GM12865 (cell line): ENCODE measurements at regions not wholly inside any gene's neighbourhood (a gene's known extent, or its start where the extent isn't known, plus 50 kb on each side); places are given as distances from the start of the nearest gene placed in this dataset.

Source experiments
- DNase-seq: peaks from one replicate; pipeline ENCODE4 v3.0.0; 2010; ENCODE audit warnings: low read depth
- H3K4me3 ChIP-seq: 2 replicates; pipeline ENCODE4 v1.5.1; 2011; ENCODE audit warnings: mild to moderate bottlenecking, low read depth, low read length, control low read depth
- TF ChIP-seq, protein P1 (sequence below): IDR thresholded peaks from 2 replicates; pipeline ENCODE4 v1.5.1; 2011; ENCODE audit warnings: low read length, control low read depth, low read depth, inconsistent platforms; ENCODE audit not compliant: insufficient read depth; ENCODE audit errors: missing control alignments

DNA sequence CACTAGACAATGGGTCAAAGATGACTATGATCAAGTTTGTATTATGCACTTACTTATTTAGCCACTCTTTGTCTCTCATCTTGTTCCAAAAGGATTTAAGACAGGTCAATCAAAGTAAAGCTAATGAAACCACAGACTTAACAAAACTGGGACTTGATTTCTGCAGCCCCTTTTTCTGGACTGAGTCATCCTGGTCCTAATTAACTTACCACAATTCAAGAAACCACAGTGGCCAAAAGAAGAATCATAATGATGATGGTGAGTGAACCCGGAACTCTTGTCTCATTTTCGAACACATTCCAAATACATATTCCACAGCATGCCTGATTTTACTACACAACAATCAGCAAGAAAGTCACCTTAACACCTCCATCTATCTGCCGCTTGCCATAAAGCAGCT is 1333.0 kb downstream of the ROBO1 start:
- TF ChIP-seq, protein P1, sequence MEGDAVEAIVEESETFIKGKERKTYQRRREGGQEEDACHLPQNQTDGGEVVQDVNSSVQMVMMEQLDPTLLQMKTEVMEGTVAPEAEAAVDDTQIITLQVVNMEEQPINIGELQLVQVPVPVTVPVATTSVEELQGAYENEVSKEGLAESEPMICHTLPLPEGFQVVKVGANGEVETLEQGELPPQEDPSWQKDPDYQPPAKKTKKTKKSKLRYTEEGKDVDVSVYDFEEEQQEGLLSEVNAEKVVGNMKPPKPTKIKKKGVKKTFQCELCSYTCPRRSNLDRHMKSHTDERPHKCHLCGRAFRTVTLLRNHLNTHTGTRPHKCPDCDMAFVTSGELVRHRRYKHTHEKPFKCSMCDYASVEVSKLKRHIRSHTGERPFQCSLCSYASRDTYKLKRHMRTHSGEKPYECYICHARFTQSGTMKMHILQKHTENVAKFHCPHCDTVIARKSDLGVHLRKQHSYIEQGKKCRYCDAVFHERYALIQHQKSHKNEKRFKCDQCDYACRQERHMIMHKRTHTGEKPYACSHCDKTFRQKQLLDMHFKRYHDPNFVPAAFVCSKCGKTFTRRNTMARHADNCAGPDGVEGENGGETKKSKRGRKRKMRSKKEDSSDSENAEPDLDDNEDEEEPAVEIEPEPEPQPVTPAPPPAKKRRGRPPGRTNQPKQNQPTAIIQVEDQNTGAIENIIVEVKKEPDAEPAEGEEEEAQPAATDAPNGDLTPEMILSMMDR = no peak
- no peak for DNase-seq
- H3K4me3 ChIP-seq = no peak overlapping the region

DNA sequence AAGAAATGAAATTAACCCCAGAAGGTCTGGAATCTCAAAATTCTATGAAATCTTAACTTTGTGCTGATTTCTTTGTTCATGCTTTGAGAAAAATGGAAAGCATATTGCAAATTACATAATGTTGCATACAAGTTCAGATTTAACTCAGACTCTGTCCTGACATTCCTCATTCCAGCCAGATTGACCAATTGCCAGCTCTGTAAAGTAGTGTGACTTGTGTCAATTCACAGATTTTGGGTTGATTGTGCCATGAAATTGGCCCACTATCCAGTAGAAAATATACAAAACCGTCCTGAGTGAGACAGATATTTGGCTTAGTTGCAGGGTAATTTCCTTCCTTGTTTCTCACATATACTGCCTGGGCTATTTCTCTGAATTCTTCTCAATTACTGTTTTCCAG is 1312.6 kb downstream of the ROBO1 start:
- DNase-seq = no peak
- TF ChIP-seq, protein P1 = no peak
- no peak overlapping the region for H3K4me3 ChIP-seq

DNA sequence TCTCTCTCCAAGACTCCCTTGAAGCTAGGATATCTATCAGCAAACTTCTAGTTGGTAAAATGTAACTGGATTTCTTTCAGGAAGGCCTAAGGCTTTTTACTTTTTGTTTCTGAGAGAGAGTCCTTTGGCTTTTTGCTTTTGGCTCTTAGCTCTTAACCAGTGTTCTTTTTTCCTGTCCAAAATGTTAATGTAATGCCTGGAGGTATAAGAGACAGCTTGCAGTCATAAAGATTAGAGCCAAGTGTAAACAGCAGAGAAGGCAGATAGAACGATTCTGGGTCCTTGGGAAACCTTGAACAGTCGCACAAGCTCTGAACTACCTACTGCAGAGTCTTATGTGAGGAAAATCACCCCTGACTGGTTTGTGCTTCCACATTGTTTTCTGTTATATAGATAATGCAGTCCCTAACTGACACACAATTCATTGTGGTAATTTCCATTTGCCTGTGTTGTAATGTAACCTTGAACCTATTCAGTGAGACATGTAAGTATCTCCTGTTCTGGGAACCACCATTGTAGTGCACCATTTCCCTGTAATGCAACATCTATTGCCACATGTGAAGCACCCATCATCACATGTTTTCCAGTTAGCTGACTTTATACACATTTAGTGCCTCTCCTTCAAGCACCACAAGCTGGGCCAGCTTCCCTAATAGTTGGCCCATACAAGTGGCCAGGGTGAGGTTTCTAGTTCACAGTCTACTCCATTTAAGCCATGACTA is 1311.9 kb downstream of the ROBO1 start:
- H3K4me3 ChIP-seq = no peak overlapping the region
- TF ChIP-seq, protein P1 = no peak
- no peak for DNase-seq

DNA sequence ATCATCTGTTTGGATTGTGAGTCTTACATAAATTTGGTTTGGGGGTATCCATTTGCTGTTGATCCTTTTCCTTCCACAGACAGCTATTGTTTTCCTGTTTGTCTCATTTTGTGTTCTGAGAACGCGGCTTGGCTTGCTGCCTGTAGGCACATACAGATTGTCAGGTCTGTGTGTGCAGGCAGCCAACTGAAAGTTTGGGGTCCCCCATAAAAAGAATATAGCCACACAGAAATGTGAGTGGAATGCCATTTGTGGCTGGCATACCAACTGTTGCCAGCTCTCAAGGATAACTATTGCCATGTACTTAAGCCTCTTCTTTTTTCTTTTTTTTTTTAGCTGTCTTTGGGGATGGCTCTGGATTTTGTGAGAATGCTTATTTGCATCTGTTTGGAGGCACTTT is 1308.0 kb downstream of the ROBO1 start:
- DNase-seq = no peak
- H3K4me3 ChIP-seq = no peak overlapping the region
- TF ChIP-seq, protein P1 = no peak

DNA sequence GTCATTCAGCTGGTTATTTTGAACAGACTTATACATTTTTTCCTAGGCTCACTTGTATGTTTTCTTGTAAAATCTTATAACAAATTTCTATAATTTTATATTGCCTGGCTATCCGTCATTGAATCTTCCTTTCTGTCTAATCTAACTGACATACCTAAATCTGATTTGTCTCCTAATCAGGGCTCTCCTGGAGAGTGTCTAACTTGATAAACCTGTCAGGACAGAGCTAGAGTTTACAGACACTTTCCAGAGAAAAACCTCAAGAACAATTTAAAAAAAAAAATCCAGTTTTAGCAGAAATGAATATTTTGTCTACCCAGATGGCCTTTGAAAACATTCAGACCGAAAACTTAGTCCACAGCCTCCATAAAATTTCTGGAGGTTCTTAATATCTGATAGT is 1305.8 kb downstream of the ROBO1 start:
- TF ChIP-seq, protein P1 = no peak
- H3K4me3 ChIP-seq = no peak overlapping the region
- DNase-seq = no peak

DNA sequence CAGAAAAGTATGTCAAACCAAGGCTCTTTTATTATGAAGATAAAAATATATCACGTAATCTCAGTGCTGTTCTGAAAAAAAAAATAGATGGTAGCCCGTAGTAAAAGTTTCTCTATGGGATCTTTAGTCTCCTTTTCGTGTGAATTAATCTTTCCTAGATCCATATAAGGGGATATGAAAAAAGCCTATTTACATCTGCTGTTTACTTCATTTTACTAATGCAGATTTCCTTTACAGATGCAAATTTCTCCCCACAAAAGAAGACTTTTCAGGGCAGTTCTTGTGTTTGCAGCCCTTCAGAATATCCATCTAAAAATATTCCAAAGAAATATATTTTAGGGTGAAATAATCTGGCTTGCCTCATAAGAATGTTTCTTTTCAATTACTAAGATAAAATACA is 1291.7 kb downstream of the ROBO1 start:
- no peak for DNase-seq
- TF ChIP-seq, protein P1 = no peak
- H3K4me3 ChIP-seq = no peak overlapping the region

DNA sequence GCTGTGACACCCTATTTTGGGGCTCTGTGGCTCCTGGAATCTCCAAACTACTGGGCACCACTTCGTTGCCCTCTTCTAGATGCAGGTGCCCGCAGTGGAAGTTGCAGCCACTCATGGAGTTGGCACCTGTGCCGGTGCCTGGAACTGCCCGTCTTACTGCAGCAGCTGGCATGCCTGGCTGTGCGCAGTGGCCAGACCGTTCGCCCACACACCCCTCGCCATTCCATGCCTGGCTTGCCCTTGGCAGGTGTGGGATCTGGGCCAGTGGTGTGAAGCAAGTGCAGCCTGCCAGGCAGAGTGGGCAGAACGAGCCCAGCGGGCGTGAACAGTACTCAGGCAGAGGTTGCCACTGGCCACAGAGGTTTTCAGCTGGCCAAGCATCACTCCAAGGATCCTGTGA is 1286.7 kb downstream of the ROBO1 start:
- TF ChIP-seq, protein P1 = no peak
- no peak for DNase-seq

More for the DNA sequence above, 1286.7 kb downstream of the ROBO1 start:
- no peak overlapping the region for H3K4me3 ChIP-seq
